ENCODE measurements at regions not wholly inside any gene's neighbourhood (a gene's known extent, or its start where the extent isn't known, plus 50 kb on each side); places are given as distances from the start of the nearest gene placed in this dataset.
"Not testable (repeated sequence)": the region's sequence is repeated elsewhere in the genome, so short reads cannot be mapped to it uniquely, and the experiment has no call there.

- in situ Hi-C loops (cut with MboI; ENCODE audit: low sequenced_read_pairs), result not testable (repeated sequence)
Observed at GRCh38 chr2:37722971-37723370, 51.5 kb upstream of the CDC42EP3 start.

GRCh38 chr2:37730037-37730818 lies 58.8 kb upstream of the CDC42EP3 start:
- in situ Hi-C loops (cut with MboI; ENCODE audit: low sequenced_read_pairs), result no loop called here

DNA sequence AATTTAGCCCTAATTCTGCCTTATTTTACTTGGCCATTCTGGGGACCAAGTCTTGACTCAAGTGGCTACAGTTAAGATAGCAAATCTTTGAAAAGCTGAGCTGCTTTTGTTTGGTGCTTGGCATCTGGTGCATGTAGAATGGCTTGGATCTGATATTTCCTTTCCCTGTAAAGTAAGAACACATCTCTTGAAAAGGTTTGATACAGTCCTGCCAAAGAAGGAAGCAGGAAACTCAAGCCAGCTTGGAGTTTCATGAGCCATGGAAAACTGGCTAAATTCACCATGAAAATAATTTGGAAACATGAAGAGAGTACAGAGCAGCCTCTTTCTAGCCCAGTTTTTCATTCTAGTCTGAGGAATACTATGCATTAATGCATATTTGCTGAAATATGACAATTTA lies 61.0 kb upstream of the CDC42EP3 start:
- in situ Hi-C loops (cut with MboI; ENCODE audit: low sequenced_read_pairs), result not testable (repeated sequence)

GRCh38 chr2:37733251-37733650 lies 61.8 kb upstream of the CDC42EP3 start:
- in situ Hi-C loops (cut with MboI; ENCODE audit: low sequenced_read_pairs), result no loop called here

- in situ Hi-C loops (cut with MboI; ENCODE audit: low sequenced_read_pairs), result not testable (repeated sequence)
Observed at GRCh38 chr2:37733955-37734354, 62.5 kb upstream of the CDC42EP3 start.

- in situ Hi-C loops (cut with MboI; ENCODE audit: low sequenced_read_pairs), result not testable (repeated sequence)
Observed at GRCh38 chr2:37734891-37735523, 63.6 kb upstream of the CDC42EP3 start.

DNA sequence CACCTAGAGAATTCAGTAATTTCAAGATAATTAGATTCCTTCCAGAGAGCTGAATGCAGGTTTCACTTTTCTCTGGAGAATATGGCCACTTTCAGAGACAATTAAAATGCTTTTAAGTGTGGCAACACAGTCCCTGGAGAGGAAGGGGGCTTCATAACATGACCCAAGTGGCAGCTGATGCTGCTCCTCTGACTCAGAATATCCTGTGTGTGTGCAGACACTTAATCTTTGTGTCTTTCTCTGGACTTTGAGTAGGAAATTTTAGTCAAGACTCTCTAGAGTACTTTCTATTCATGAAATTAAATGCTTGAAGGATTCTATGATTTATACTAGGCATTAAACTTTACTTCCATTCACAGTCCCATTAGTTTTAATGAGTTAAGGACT lies 64.1 kb upstream of the CDC42EP3 start:
- in situ Hi-C loops (cut with MboI; ENCODE audit: low sequenced_read_pairs), result not testable (repeated sequence)

GRCh38 chr2:37737507-37737906 lies 66.1 kb upstream of the CDC42EP3 start:
- in situ Hi-C loops (cut with MboI; ENCODE audit: low sequenced_read_pairs), result no loop called here

- in situ Hi-C loops (cut with MboI; ENCODE audit: low sequenced_read_pairs), result no loop called here
Observed at GRCh38 chr2:37738266-37738885, 66.9 kb upstream of the CDC42EP3 start.

GRCh38 chr2:37739153-37739552 lies 67.7 kb upstream of the CDC42EP3 start:
- in situ Hi-C loops (cut with MboI; ENCODE audit: low sequenced_read_pairs), result no loop called here

DNA sequence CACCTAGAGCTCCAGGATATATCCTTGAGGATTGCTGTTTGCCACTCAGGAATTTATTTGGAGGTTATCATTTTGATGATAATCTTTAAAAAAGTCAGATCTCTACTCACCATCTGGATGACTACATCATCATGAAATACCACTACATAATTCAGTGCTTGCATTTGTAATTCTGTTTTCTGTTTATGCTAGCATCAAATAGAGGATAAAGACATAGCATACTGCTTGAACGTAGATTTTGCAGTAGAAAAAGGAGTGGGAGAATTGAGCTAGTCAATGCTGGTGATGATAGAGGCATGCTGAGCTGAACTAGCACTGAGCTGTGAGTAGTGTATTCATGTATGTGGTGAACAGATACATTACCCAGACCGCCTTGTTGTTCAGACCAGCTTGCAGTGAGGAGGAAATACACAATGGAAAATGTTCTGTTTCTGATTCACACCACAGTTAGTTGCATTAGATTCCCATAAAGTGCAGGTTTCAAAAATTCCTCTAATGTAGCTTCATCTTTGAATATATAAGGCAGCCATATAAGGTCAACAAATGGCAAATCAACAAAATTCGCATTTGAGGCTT lies 68.8 kb upstream of the CDC42EP3 start:
- in situ Hi-C loops (cut with MboI; ENCODE audit: low sequenced_read_pairs), result no loop called here

GRCh38 chr2:37742286-37742685 lies 70.8 kb upstream of the CDC42EP3 start:
- in situ Hi-C loops (cut with MboI; ENCODE audit: low sequenced_read_pairs), result no loop called here

GRCh38 chr2:37744010-37744409 lies 72.6 kb upstream of the CDC42EP3 start:
- in situ Hi-C loops (cut with MboI; ENCODE audit: low sequenced_read_pairs), result no loop called here

GRCh38 chr2:37744961-37745360 lies 73.5 kb upstream of the CDC42EP3 start:
- in situ Hi-C loops (cut with MboI; ENCODE audit: low sequenced_read_pairs), result not testable (repeated sequence)

GRCh38 chr2:37746011-37746410 lies 74.6 kb upstream of the CDC42EP3 start:
- in situ Hi-C loops (cut with MboI; ENCODE audit: low sequenced_read_pairs), result not testable (repeated sequence)

DNA sequence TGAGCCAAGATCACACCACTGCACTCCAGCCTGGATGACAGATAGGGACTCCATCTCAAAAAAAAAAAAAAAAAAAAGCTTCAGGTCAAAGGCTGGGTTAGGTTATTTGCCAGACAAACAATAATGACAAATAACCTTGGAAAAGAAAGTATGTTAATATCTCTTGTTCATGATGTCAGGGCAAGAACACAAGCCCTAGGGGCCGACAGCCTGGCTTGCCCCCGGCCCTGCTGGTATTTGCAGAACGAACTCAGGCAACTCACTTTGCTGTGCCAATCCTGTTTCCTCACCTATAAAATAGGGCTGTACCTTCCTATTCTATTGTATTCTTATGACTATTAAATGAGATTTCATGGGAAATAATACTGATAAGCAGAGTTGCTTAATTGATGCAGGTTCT lies 75.4 kb upstream of the CDC42EP3 start:
- in situ Hi-C loops (cut with MboI; ENCODE audit: low sequenced_read_pairs), result no loop called here

DNA sequence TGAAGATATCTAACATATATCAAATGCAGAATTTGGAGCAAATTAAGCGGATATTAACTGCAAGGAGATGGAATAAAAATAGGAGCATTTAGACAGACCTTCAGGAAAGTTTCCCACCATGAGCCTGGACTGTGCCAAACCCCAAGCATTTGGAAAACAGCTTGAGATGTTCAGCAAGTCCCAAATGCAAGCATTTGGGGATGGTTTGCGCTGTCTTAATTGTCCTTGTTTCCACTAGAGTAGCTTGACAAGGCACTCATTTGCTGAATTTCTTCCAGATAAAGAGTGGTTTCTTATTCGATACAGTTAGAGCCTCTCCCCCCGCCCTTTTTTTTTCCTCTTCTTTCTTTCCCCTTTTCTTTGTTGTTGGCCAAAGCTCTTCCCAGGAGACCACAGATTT lies 77.1 kb upstream of the CDC42EP3 start:
- in situ Hi-C loops (cut with MboI; ENCODE audit: low sequenced_read_pairs), result no loop called here

DNA sequence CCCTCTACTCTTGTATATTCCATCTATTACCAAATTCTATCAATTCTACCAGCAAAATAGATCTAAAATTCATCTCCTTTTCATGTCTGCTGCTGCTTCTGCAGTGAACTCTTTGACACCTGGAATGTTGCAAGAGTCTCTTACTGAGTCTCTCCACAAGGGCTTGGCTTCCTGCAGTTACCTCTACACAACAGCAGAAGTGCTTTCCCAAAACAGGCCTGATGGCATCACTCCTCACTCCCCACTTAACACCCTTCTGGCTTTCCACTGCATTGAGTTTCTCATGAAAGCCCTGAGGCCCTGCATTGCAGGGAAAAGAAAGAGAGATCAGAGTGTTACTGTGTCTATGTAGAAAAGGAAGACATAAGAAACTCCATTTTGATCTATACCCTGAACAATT lies 78.8 kb upstream of the CDC42EP3 start:
- in situ Hi-C loops (cut with MboI; ENCODE audit: low sequenced_read_pairs), result not testable (repeated sequence)

- in situ Hi-C loops (cut with MboI; ENCODE audit: low sequenced_read_pairs), result no loop called here
Observed at GRCh38 chr2:37752766-37753165, 81.3 kb upstream of the CDC42EP3 start.

DNA sequence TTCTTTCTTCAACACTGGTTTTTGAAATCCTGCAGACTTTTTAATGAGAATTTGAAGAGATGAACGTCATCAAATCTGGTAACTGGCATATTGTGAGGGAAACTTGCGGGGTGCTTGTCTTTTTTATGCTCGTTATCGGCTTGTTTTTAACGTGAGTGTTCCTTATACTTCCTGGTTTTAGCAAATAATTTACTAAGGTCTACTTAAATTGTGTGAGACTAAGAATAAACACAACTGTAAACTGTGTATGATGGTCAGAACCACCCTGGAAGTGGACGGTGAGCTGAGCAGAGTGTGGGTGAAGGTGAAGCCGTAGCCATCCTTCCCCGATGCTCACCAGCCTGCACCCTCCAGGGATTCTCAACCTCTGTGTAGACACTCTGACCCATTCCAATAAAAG lies 82.3 kb upstream of the CDC42EP3 start:
- in situ Hi-C loops (cut with MboI; ENCODE audit: low sequenced_read_pairs), result no loop called here

- in situ Hi-C loops (cut with MboI; ENCODE audit: low sequenced_read_pairs), result not testable (repeated sequence)
Observed at GRCh38 chr2:37755961-37756559, 84.6 kb upstream of the CDC42EP3 start.

Data from HL-60/S4 (cell line).